HG03469 (cell line): ENCODE measurements at regions not wholly inside any gene's neighbourhood (a gene's known extent, or its start where the extent isn't known, plus 50 kb on each side); places are given as distances from the start of the nearest gene placed in this dataset.

ENCODE experiments used
- ATAC-seq: cut with Tn5 transposase; IDR thresholded peaks from one replicate; pipeline ENCODE4 v1.9.1; 2021; ENCODE audit warnings: mild to moderate bottlenecking, moderate library complexity, moderate number of reproducible peaks; ENCODE audit not compliant: unreplicated experiment

DNA sequence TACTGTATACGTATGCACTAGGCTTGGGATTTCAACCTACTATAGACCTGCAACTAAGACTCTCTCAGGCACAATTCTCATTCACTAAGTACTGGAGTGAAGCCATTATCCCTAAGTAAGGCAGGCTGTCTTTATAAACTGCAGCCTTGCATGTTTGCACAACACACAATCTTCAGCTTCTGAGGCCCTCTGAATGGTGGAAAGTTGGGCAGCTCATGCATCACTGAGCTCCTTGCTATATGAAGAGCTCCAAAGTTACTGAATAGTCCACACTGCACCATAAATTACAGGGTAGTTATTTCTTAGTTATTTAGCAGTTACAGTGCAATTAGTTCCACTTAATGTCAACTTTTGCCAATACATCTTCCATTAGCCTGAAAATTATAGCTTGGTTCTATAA lies 384.6 kb downstream of the BRINP1 start:
- ATAC-seq = no peak

DNA sequence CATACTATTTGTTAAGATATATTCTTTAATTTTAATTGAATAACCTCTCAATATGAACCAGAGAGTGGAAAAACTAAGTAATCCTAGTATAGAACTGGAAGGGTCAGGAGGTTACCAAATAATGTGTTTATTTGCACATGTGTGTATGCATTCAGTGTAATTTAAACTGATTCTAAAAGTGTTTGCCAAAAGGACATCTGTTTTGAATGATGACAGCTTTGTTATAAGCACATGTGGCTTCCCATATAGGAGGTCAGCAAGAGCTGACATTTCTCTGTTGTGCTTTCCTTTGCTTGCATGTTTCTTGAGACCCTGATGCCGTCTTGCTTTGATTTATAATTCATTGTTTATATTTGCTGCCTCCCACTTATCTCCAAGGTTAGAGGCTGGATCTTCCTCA lies 383.4 kb downstream of the BRINP1 start:
- ATAC-seq = no peak

DNA sequence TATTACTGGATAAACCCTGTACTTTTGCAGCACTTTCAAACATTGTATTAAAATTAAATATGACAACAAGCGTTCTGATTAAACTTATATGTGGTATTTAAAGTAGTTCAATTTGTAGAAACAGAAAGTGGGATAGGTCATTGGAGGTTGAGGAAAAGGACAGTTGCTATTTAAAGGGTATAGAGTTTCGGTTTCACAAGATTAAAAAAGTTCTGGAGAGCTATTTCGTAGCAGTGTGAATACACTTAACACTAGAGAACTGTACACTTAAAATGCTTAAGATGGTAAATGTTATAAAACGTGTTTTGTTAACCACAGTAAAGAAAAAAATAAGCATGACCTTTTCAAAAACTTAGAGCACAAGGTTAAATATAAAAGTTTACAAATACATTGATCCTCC lies 382.1 kb downstream of the BRINP1 start:
- no peak for ATAC-seq

- ATAC-seq = no peak
Observed at GRCh38 chr9:118990949-118991348, 378.3 kb downstream of the BRINP1 start.

- ATAC-seq = no peak
Observed at GRCh38 chr9:118991366-118992285, 377.6 kb downstream of the BRINP1 start.

GRCh38 chr9:118992813-118993794 lies 376.1 kb downstream of the BRINP1 start:
- no peak for ATAC-seq

- no peak for ATAC-seq
Observed at GRCh38 chr9:118993965-118994364, 375.3 kb downstream of the BRINP1 start.

DNA sequence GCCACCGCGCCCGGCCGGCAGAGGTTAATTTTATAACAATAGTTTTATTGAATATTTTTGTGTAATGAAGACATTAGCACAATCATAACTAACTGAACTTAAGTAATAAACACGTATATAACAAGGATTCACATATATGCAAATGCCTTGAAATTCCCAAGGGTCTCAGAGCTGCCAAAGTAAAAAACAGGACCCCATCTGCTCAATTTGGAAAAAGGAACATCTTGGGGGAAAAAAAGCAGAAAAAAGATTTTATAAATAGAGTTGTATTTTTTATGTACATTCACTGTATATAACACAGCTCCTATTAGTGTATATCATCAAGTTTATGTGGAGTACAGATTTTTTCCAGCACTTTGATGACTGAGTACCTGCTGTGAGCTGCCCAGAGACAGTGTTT lies 366.7 kb downstream of the BRINP1 start:
- ATAC-seq = no peak

GRCh38 chr9:119003201-119003611 lies 366.0 kb downstream of the BRINP1 start:
- no peak for ATAC-seq

- ATAC-seq = no peak
Observed at GRCh38 chr9:119003882-119004617, 365.2 kb downstream of the BRINP1 start.

- no peak for ATAC-seq
Observed at GRCh38 chr9:119004618-119004990, 364.6 kb downstream of the BRINP1 start.

GRCh38 chr9:119005162-119005561 lies 364.1 kb downstream of the BRINP1 start:
- no peak for ATAC-seq

DNA sequence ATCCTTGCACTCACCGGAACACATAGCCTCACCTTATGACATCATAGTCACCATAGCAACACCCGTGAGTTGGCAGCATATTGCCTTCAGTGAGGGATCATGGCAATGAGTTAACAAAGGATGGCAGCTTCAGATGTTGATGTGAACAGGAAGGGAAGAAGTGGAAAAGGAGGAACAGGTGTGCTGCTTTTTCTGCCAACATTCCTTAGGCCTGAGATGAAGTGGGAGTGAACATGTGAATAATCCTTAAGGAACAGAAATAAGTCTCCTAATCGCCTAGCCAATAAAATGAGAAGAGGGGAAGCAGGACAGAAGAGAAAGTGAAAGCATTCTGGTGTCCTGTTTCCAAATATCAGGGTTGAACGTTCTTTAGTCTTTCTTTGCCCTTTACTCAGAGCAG lies 360.0 kb downstream of the BRINP1 start:
- no peak for ATAC-seq

GRCh38 chr9:119020284-119020683 lies 349.0 kb downstream of the BRINP1 start:
- no peak for ATAC-seq

GRCh38 chr9:119020730-119021333 lies 348.4 kb downstream of the BRINP1 start:
- no peak for ATAC-seq

GRCh38 chr9:119026120-119026519 lies 343.1 kb downstream of the BRINP1 start:
- no peak for ATAC-seq

DNA sequence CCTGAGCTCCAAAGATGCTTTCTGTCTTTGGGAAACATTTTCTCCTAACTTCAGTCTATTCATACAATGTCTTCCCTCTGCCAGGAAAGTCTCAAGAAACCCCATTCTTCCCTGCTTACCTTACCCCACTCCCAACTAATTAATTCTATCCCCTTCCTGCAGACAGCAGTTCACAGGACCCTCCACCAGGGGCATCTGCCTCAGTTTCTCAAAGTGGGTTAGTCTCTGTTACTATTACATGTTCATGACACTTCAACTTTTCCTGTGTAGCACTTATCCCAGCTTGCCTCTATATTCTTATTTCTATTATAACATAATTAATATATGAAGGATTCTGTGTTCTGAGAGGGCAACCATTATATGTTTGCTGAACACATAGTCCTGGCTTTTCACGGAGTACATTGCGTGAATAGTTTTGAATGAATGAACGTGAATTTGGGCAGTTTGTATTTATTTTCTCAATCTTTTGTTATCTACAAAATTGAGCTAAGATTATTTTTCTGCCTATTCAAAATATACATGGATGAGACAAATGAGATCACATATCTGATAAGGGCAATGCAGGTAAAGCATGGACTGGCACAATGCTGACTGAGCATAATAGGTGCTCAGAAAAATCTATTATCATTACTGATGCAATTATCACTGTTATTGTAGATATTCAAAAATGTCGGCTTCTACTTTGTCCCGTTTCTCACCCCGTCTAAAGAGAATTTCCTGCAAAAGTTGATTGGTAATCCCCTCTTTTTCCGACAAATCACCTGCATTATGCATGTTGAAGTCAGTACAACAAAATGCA lies 341.1 kb downstream of the BRINP1 start:
- no peak for ATAC-seq

DNA sequence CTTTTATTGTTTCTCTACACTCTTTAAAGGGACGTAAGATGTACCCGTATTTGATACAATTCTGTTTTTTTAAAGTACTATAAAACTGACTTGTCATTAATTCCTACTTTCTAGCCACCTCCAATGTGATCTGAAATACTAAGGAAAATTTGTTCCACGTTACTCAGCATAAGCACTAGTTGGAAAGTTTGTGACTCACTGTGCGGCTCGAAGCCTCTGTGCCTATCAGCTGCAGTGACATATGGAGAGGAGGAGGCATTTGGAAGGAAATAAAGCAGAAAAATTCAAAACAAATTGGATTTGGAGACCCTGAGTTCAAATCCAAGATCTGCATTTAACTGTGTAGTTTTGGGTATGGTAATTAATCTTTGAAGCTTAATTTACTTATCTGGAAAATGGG lies 339.3 kb downstream of the BRINP1 start:
- no peak for ATAC-seq

DNA sequence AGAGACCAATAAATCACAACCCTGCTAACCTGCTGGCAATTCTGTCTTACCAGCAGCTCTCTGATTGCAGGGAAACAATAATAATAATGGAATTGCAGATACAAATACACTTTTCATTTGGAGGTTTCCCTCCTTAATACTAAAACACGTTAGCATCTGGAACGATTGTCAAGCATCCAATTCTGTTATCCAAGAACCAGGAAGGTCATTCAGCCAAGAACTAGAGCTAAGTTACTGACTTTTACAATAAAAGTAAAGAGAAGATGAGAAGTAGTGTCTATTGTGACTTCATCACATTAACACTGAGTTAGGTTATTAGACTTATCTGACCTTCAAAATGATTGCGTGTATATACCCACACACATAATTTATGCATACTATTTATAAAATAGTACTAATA lies 335.6 kb downstream of the BRINP1 start:
- ATAC-seq = no peak

DNA sequence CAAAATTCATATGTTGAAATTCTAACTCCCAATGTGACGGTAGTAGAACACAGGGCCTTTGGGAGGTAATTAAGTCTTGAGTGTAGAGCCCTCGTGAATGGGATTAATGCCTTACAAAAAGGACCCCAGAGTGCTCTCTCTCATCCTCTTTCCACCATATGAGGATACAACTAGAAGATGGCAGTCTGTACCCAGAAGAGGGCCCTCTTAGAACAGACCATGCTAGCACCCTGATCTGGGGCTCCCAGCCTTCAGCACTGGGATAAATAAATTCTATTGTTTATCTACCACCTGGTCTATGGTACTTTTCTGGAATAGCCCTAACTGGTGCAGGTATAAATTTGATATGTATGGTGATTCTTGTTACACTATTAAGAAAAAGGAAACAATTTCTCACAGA lies 332.3 kb downstream of the BRINP1 start:
- ATAC-seq = no peak
